GM18858 (cell line): ENCODE measurements at regions not wholly inside any gene's neighbourhood (a gene's known extent, or its start where the extent isn't known, plus 50 kb on each side); places are given as distances from the start of the nearest gene placed in this dataset.

ENCODE experiments used
- ATAC-seq: cut with Tn5 transposase; IDR thresholded peaks from one replicate; pipeline ENCODE4 v1.9.1; 2021; ENCODE audit not compliant: unreplicated experiment

DNA sequence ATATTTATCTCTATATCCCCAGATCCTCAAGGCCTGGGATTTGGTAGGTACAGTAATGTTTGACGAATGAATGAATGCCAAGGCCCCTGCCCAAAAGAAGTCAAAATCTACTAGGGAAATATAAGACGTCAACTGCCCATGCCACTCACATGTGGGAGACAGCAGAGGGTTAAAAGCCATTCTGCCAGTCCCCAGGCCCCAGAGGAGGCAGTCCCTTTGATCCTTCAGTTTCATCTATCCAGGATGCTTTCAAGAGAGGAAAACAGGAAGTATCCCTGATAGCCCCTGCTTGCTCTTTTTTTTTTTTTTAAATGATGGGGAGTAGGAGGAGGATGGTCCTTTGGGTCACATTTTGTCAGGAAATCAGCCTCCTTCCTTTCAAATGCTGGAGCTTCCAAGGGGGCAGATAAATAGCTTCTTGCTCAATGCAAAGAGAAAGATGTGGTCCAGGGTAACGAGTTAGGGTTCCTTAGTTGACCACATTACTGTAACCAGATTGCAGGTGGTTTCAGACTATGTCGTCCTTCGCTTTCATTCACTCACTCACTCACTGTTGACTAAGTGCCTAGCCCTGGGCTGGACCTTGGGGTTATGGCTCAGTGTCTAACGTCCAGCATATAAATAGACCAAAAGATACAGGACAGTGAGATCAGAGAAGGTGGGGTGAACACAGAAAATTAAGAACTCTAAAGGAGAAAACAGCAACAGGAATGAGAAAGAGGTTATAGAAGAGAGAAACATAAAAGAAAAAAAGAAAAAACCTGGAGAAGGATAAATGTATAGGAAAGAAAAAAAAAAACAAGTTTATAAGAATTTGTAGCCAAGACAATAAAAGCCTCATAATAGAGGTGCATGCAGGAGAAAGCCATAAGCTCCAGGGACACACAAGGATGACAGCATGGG lies 64.6 kb upstream of the PIM1 start:
- ATAC-seq, result no peak

DNA sequence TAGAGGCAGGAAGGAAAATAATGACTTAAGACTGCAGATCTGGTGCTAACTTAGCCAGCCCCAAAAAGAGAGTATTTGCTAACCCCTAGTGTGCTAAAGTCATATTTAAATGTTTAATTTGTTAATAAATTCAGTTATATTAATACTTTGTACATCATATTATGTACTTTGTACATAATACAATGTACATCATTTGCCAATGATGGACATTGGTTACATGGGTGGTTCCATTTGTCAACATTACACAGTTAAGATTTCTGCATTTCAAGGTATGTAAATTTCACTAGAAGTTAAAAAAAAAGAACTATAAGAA lies 63.9 kb upstream of the PIM1 start:
- no peak for ATAC-seq

DNA sequence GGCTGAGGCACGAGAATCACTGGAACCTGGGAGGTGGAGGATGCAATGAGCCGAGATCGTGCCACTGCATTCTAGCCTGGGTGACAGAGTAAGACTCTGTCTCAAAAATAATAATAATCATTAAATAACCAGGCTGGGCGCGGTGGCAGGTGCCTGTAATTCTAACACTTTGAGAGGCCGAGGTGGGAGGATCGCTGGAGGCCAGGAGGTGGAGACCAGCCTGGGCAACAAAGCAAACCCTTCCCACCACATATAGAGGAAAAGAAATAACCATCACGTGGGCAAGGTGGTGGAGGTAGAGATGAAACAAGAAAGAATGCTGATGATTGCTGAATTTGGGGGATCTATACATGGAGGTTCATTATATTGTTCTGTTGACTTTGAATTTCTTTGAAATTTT lies 63.4 kb upstream of the PIM1 start:
- no peak for ATAC-seq

DNA sequence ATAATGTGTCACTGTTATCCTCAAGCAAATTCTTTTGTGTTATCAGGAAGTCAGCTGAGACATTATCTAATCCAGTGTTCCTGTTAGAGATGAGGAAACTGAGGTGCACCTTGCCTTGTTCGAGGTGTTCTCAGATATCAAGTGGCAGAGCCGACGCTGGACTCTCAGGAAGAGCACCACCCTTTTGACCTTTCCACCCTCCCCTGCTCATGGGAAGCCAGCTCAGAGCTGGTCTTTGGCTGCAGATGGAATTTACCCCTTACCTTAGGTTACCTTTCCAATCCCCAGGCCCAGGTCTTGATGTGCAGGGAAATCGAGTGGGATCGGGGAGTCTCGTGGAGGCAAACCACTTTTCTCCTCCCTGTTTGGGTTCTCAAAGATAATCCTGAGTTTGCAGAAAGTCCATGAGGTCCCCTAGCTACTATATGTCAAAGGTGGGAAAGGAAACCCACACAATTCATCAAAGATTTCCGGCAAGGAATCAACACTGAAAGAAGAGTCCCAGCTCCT lies 62.9 kb upstream of the PIM1 start:
- no peak for ATAC-seq

DNA sequence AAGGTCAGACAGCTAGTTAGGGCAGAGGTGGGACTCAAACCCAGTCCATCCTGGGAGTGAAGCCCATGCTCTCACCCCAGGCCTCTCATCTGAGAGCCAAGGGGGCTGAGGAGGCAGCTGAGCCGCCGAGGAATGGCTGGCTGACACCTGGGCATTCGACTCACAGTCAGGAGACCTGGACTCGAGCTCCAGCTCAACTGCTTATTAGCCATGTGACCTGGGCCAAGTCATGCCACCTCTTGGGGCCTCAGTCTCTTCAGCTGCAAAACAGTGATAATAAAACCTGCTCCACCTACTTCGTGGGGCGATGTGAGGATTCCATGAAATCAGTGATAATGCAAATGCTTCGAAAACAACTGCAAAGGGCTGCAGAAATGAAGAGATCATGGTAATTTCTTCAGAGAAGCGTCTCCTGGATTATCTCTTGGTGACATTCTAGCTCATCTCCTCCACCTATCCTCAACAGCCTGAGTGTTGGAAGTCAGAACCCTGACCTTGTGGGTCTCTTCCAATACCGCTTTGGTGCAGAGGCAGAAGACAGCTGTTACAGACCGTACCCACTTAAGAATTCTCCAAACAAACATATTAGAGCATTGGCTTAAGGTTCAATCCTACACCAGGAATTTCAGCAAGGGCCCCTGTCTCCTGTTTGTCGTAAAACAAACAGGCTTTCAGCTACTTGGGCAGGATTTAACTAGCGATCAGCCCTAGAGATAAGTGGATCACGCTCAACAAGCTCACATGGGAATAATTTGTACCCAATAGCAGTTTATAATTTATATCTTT lies 60.0 kb upstream of the PIM1 start:
- ATAC-seq, result no peak

DNA sequence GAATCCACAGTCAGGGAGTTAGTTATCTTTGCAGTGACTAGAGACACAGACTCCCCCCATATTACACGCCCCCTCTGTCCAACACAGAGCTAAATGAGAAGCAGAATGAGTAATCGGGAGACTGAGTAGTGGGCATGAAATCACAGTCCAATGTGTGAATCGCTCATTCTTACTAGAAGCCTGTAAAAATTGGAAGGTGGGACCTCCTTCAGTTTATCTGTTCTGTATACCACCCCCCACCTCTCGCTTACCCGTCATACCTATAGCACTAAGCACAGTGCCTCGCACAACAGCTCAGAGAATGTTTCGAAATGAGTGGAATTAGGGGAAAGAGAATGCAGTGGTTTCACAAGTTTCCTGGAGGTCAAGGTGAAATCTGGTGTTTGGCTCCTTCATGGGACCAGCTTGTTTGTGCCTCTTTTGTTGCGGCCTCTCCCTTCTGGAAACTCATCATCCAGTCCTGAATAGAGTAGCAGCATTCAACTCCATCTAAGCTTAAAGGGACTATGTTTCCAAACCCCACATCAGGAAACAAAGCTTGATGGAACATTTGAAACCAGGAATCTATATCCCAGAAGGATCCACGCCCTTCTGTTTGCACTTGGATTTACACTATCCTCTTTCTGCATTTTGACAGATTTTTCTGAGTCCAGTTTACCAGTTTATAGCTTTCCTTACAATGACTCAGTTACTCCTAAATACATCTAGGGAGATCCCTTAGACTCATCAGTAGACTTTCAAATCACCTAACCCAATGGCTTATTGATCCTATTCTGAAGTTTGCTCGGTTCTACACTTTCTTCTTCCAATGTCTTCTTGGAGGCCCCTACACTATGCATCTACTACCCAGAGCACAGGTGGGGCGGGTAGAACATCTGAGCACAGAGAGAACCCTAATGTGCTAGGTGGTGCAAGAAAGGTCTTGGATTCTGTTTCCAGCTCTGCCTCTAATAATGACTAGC lies 59.2 kb upstream of the PIM1 start:
- no peak for ATAC-seq

DNA sequence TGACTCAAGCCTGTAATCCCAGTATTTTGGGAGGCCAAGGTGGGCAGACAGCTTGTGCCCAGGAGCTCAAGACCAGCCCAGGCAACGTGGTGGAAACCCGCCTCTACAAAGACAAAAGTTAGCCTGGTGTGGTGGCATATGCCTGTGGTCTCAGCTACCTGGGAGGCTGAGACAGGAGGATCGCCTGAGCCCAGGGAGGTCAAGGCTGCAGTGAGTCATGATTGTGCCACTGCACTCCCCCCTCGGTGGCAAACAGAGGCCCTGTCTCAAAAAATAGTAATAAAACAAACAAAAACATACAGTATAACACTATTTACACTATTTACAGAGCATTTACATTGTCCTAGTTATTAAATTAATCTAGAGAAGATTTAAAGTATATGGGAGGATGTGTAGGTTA lies 56.0 kb upstream of the PIM1 start:
- ATAC-seq, result no peak

DNA sequence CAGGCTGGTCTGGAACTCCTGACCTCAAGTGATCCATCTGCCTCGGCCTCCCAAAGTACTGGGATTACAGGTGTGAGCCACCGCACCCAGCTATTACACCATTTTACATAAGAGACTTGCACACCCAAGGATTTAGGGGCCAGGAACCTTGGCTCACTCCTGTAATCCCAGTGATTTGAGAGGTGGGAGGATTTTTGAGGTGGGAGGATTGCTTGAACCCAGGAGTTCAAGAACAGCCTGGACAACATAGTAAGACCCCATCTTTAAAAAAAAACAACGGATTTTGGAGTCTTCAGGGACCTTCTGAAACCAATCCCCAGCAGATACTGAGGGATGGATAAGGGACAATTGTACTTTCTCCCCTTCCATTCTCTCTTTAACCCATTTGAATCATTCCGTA lies 55.3 kb upstream of the PIM1 start:
- ATAC-seq, result no peak

DNA sequence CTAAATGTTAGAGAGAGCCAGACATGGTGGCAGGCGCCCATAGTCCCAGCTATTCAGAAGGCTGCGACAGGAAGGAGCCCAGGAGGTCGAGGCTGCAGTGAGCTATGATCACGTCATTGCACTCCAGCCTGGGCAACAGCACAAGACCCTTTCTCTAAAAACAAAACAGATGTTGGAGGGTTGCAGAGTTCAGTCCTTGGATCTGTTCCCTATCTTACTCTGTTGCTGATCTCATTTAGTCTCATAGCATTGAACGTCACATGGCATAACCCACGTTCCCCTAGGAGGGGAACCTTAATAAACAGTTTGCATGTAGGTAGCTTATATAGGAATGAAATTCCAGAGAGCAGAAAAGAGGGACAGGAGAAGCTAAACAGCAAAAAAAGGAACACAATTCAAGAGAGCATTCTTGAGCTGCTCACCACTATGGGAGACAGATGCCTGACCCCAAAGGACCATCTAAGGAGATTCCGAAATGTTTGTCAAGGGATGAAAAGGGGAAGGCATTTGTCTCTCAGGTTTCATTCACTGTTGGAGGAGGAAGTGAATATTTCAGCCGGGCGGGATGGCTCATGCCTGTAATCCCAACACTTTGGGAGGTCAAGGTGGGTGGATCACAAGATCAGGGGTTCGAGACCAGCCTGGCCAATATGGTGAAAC lies 54.6 kb upstream of the PIM1 start:
- ATAC-seq, result no peak

DNA sequence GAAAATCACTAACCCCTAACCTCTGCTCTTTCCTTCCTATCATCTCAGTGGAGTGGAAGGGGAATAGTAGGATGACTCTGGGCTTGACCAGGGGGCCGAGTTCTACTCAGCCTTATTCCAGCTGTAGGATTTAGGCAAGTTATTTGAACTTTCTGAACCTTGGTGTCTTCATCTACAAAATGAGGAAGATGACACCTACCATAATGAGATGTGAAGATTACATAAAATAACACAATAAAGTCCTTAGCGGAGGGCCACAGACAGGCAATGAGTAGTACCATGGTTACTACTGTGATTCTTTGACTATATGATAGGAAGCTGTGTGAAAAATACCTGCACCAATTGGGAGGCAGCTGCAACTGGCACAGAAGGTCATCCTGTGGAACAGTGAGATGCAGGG lies 53.6 kb upstream of the PIM1 start:
- ATAC-seq, result no peak

DNA sequence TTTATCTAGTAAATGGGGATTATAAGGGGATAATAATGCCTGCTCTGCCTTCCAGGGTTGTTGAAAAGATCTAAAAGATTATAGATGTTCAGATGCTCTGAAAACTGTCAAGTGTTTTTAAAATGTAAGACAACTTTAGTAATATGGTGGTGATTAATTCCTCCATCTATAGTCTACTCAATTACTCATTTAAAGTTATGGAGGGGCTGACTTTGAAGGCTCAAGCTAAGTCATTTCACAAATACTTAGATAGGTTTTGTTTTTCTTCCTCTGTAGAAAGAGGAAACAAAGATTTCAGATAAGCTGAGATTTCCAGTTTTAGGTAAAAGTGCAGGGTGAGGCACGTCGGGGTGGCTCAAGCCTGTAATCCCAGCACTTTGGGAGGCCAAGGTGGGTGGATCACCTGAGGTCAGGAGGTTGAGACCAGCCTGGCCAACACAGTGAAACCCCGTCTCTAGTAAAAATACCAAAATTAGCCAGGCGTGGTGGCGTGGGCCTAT lies 50.5 kb upstream of the PIM1 start:
- ATAC-seq, result no peak
